HG03175 (cell line): ENCODE measurements at regions not wholly inside any gene's neighbourhood (a gene's known extent, or its start where the extent isn't known, plus 50 kb on each side); places are given as distances from the start of the nearest gene placed in this dataset.
"Not testable (repeated sequence)": the region's sequence is repeated elsewhere in the genome, so short reads cannot be mapped to it uniquely, and the experiment has no call there.

Experiments used
- ATAC-seq: cut with Tn5 transposase; IDR thresholded peaks from one replicate; pipeline ENCODE4 v1.9.1; 2021; ENCODE audit warnings: mild to moderate bottlenecking, moderate library complexity; ENCODE audit not compliant: unreplicated experiment

DNA sequence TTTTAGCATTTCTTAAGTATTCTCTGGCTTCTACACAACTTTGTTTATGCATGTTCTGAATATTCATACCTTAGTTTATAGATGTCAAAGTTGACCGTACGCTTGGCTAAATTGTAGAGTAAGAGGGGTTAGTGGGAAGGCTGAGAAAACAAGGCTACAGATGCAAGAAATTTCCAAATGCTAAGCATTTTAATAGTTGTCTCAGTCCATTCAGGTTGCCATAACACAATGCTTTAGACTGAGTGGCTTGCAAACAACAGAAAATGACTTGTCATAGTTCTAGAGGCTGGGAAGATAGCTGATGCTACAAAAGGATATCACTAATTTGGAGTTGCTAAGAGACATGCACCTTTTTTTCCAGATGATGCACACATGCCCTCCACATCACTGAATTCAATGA, 53.0 kb upstream of the C1QTNF3 start:
- ATAC-seq: not testable (repeated sequence)

DNA sequence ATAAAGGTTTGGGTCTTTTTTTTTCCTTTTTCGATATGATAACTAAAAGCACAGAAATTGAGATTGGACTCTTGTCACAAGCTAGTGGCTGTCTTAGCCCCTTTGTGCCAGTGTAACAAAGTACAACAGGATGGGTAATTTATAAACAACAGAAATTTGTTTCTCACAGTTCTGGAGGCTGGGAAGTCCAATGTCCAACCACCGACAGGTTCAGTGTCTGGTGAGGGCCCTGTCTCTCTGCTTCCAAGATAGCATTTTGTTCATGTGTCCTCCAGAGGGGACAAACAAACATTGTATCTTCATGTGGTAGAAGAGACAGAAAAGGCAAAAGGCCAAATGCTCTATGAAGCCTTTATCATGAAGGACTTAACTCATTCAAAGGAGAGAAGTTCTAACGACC, 56.9 kb upstream of the C1QTNF3 start:
- ATAC-seq: not testable (repeated sequence)

GRCh38 chr5:34101567-34101966, 58.6 kb upstream of the C1QTNF3 start:
- not testable (repeated sequence) for ATAC-seq

GRCh38 chr5:34108897-34109296, 65.9 kb upstream of the C1QTNF3 start:
- not testable (repeated sequence) for ATAC-seq

GRCh38 chr5:34124280-34124679, 81.3 kb upstream of the C1QTNF3 start:
- ATAC-seq: not testable (repeated sequence)

GRCh38 chr5:34125354-34125753, 82.3 kb upstream of the C1QTNF3 start:
- ATAC-seq: peak; percentile 72

DNA sequence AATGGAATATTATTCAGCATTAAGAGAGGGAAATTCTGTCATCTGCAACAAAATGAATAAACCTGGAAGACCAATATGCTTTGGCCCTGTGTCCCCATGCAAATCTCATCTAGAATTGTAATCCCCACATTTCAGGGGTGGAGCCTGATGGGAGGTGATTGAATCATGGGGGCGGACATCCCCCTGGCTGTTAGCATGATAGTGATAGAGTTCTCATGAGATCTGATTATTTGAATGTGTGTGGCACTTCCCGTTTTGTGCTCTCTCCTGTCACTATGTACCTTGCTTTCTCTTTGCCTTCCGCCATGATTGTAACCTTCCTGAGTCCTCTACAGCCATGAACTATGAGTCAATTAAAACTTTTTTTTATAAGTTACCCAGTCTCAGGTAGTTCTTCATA, 83.7 kb upstream of the C1QTNF3 start:
- ATAC-seq: not testable (repeated sequence)

DNA sequence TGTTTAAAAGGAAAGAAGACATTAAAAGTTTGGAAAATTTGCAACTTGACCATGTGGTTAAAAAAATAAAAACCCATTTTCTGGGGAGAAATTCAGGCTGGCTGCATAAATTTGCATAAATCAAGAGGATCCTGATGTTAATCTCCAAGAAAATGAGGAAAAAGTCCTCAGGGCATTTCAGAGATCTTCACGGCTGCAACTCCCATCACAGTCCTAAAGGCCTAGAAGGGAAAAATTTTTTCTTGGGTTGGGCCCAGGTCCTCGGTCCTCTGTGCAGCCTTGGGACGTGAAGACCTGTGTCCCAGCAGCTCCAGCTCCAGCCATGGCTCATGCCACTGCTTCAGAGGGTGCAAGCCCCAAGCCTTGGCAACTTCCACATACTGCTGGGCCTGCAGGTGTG, 84.8 kb upstream of the C1QTNF3 start:
- not testable (repeated sequence) for ATAC-seq

GRCh38 chr5:34128890-34129289, 85.9 kb upstream of the C1QTNF3 start:
- peak; percentile 45 for ATAC-seq

DNA sequence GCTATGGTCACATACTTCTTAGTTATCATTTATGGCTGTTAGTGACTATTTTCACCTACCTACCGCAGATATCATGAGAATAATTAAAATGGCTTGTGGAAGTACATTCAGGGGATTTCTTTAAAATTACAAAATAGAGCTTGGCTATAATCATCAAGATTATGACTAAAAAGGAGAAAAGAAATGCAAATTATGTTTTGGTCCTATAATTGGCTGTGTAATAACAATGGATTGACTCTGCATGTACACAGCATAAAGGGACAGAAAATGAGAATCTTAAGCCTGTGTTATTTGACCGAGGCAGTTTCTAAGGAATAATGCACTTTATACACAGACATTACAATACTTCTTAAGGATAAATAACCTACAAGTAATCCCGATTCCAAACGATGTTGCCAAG, 112.0 kb upstream of the C1QTNF3 start:
- not testable (repeated sequence) for ATAC-seq

DNA sequence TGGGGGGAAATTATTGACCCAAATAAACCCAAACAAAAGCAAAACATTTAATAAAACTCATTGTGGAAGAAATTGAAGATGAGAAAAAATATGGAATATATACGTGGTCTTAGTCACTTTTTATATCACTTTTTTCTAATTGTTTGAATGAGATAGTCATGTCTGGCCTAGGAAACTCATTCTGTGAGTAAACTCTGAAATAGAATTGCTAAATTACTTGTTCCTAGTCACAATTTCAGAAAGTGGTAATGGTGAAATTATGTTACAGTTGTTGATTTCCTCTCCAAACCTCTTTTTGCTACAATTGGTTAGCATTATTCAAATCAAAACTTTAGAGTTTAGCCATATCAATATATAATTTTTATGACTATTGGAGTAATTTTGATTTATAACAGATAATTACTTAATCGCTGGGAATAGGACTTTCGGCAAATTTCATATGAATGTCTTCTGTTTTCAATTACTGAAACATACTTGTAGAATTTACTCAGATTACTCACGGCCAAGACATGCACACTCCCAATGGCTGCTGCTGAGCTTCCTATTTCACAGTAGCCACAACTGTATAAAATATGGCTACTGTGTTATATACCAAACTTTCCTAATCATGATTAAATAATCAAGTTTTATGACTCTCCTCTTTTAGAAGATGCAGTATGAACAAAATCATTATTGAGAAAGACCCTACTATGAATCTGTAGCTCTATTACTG, 113.8 kb upstream of the C1QTNF3 start:
- ATAC-seq: not testable (repeated sequence)

GRCh38 chr5:34160904-34161303, 117.9 kb upstream of the C1QTNF3 start:
- not testable (repeated sequence) for ATAC-seq

- not testable (repeated sequence) for ATAC-seq
Observed at GRCh38 chr5:34171398-34171797, 128.4 kb upstream of the C1QTNF3 start.

GRCh38 chr5:34179453-34180190, 136.6 kb upstream of the C1QTNF3 start:
- ATAC-seq: not testable (repeated sequence)

DNA sequence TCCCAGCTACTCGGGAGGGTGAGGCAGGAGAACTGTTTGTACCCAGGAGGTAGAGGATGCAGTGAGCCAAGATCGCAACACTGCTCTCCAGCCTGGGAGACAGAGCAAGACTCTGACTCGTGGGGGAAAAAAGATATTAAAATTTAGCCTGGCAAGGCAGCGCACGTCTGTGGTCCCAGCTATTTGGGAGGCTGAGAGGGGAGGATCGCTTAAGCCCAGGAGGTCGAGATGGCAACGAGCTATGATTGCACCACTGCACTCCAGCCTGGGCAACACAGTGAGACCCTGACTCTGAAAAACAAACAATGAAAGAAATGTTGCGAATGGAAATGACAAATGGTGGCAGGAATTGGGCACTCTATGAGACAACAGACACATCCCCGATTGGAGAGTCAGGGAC, 137.2 kb upstream of the C1QTNF3 start:
- not testable (repeated sequence) for ATAC-seq

- ATAC-seq: not testable (repeated sequence)
Observed at GRCh38 chr5:34180940-34181614, 138.1 kb upstream of the C1QTNF3 start.

GRCh38 chr5:34185005-34185404, 142.0 kb upstream of the C1QTNF3 start:
- ATAC-seq: not testable (repeated sequence)

GRCh38 chr5:34185572-34185971, 142.6 kb upstream of the C1QTNF3 start:
- ATAC-seq: not testable (repeated sequence)

GRCh38 chr5:34186108-34186507, 143.1 kb upstream of the C1QTNF3 start:
- ATAC-seq: not testable (repeated sequence)

GRCh38 chr5:34186865-34187264, 143.9 kb upstream of the C1QTNF3 start:
- not testable (repeated sequence) for ATAC-seq

DNA sequence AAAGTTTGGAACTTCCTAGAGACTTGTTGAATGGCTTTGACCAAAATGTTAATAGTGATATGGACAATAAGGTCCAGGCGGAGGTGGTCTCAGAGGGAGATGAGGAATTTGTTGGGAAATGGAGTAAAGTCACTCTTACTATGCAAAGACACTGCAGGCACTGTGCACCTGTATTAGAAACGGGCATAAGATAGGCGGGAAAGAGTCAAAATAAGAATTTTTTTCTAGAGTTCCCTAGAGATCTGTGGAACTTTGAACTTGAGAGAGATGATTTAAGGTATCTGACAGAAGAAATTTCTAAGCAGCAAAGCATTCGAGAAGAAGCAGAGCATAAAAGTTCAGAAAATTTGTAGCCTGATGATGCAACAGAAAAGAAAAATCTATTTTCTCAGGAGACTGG, 144.4 kb upstream of the C1QTNF3 start:
- ATAC-seq: not testable (repeated sequence)
